ENCODE measurements at regions not wholly inside any gene's neighbourhood (a gene's known extent, or its start where the extent isn't known, plus 50 kb on each side); places are given as distances from the start of the nearest gene placed in this dataset.

DNA sequence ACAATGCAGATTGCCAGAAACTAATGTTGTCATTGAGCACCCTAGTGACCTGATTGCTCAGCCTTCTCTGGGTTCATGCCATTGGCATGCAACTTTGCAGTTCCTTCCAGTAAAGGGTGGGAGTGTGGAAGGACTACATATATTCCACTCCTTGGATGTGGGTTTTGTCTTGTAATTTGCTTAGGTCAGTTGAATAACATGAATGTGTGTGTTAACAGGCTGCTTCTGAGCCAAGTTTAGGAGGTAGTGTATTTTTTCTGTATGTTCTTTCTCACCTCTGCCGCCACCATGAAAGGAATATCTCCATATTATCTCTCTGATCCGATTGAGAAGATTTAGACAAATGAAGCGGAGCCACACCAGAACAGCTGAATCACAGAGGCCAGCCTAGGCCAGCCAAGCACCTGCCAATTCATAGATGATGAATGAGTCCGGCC lies 1929.6 kb upstream of the CDH6 start:
- H3K36me3 ChIP-seq (ENCODE audit: low read depth, missing control alignments), result no peaks in the 10 kb centered on the region

DNA sequence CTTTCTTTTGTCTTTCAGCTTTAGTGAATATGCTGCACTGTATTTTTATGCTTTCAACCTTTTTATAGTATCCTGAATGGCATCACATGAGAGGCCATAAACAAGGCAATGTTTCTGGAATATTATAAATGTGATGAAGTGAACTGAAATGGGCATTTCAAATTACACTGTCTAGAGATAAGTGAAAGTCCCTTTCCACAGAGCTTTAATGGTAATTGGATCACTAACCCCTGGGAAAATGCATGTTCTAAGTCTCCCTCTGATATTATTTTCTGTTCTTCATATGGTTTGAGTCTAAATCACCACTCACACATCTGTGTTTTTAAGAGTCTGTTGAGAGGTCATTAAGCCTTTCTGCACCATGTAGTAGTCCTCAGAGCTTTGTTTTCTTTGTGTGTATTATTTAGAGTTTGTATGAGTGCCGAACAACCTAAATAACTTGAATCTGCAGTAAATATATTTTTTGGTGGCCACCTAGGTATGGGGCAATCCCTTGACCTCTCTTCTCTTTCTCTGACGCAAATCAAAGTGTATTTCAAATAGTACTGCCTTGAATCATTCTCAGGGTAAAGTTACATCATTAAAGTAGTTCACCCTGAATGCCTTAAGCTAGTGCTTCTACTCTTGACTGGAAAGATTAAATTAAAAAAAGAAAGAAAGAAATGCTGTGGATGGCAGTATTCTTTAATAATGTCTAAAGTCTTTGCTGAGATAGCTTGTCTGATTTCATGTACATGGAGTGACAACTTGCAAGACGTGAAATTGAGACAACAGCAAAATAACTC lies 1931.0 kb upstream of the CDH6 start:
- 84 to 86% methylated on average over 3 of the region's 3 CpGs for WGBS, 2 donors
- DNase-seq, result no peak
- Histone ChIP-seq H3K27me3 (no peaks in the 10 kb centered on the region), H3K4me1 (no peaks in the 10 kb centered on the region), H3K27ac (no peak overlapping the region), H3K9me3 (no peaks in the 10 kb centered on the region), H3K4me3 (no peak overlapping the region), H3K36me3 (ENCODE audit: low read depth, missing control alignments) (no peaks in the 10 kb centered on the region)
- intact Hi-C loops (cut with DNase I; ENCODE audit: low total_unique reads), result no loop called here
- TF ChIP-seq, protein P1, sequence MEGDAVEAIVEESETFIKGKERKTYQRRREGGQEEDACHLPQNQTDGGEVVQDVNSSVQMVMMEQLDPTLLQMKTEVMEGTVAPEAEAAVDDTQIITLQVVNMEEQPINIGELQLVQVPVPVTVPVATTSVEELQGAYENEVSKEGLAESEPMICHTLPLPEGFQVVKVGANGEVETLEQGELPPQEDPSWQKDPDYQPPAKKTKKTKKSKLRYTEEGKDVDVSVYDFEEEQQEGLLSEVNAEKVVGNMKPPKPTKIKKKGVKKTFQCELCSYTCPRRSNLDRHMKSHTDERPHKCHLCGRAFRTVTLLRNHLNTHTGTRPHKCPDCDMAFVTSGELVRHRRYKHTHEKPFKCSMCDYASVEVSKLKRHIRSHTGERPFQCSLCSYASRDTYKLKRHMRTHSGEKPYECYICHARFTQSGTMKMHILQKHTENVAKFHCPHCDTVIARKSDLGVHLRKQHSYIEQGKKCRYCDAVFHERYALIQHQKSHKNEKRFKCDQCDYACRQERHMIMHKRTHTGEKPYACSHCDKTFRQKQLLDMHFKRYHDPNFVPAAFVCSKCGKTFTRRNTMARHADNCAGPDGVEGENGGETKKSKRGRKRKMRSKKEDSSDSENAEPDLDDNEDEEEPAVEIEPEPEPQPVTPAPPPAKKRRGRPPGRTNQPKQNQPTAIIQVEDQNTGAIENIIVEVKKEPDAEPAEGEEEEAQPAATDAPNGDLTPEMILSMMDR (IDR thresholded peaks at IDR 0.05), result no peak
- TF ChIP-seq POLR2A (IDR thresholded peaks at IDR 0.05), result no peak

More for the DNA sequence above, 1929.6 kb upstream of the CDH6 start:
- no peaks in the 10 kb centered on the region for H3K27me3 ChIP-seq
- DNase-seq, result no peak
- WGBS, 2 donors, result 90 to 93% methylated on average over 4 of the region's 4 CpGs
- intact Hi-C loops (cut with DNase I; ENCODE audit: low total_unique reads), result no loop called here
- no peaks in the 10 kb centered on the region for H3K4me1 ChIP-seq
- no peak for TF ChIP-seq POLR2A (IDR thresholded peaks at IDR 0.05)
- TF ChIP-seq, protein P1 (IDR thresholded peaks at IDR 0.05), result no peak
- no peaks in the 10 kb centered on the region for H3K9me3 ChIP-seq
- no peak overlapping the region for H3K4me3 ChIP-seq
- no peak overlapping the region for H3K27ac ChIP-seq

DNA sequence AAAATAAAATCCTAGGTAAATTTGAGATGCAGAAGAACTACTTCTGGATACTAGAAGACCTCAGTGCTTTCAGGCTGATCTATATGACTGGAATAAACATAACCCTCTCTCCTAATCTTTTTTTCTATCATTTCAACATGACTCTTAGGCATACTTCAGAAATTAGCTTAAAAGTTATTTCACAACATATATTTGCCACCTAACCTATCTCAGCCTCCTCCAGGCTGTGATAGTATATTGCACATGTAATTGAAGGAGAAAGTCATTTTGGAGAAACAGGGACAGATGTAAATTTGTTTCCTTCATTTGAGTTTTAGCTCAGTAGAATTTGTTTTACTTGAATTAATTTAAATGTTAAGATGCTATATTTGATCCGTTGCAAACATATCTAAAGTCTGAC lies 1932.3 kb upstream of the CDH6 start:
- Histone ChIP-seq H3K36me3 (ENCODE audit: low read depth, missing control alignments) (no peaks in the 10 kb centered on the region), H3K27me3 (no peaks in the 10 kb centered on the region), H3K27ac (no peak overlapping the region), H3K9me3 (no peaks in the 10 kb centered on the region), H3K4me3 (no peak overlapping the region), H3K4me1 (no peaks in the 10 kb centered on the region)
- WGBS, 2 donors, result 93 to 94% methylated on average over 1 of the region's 1 CpG
- DNase-seq, result no peak
- intact Hi-C loops (cut with DNase I; ENCODE audit: low total_unique reads), result no loop called here
- no peak for TF ChIP-seq POLR2A (IDR thresholded peaks at IDR 0.05)
- TF ChIP-seq, protein P1 (IDR thresholded peaks at IDR 0.05), result no peak

DNA sequence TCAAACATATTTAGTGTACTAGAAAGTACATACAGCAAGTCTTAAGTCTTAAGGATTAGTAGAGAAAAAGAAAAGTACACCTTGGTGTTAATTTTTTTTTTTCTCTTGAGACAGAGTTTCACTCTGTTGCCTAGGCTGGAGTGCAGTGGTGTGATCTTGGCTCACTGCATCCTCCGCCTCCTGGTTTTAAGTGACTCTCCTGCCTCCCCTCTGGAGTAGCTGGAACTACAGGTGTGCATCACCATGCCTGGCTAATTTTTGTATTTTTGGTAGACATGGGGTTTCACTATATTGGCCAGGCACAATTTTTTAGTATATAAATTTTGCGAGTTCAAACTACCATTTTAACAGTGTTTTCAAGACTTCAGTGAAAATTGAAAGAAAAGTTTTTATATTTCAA lies 1941.1 kb upstream of the CDH6 start:
- H3K4me3 ChIP-seq, result no peak overlapping the region
- 93 to 97% methylated on average over 2 of the region's 2 CpGs for WGBS, 2 donors
- intact Hi-C loops (cut with DNase I; ENCODE audit: low total_unique reads), result no loop called here
- no peaks in the 10 kb centered on the region for H3K9me3 ChIP-seq
- no peaks in the 10 kb centered on the region for H3K36me3 ChIP-seq (ENCODE audit: low read depth, missing control alignments)
- H3K27me3 ChIP-seq, result no peaks in the 10 kb centered on the region
- TF ChIP-seq, protein P1 (IDR thresholded peaks at IDR 0.05), result no peak
- no peak for TF ChIP-seq POLR2A (IDR thresholded peaks at IDR 0.05)
- no peak overlapping the region for H3K27ac ChIP-seq
- H3K4me1 ChIP-seq, result no peaks in the 10 kb centered on the region
- DNase-seq, result no peak

All from testis (tissue), 2 donors.